Fibroblast of lung (primary cell): ENCODE measurements at regions not wholly inside any gene's neighbourhood (a gene's known extent, or its start where the extent isn't known, plus 50 kb on each side); places are given as distances from the start of the nearest gene placed in this dataset.
A peak's percentile ranks its signal among the peaks of the same experiment; 100 is the strongest.

ENCODE experiments used
- DNase-seq, 2 donors: peaks; one replicate each; pipeline versions ENCODE4 v3.0.0 to v3.0.0-alpha.2; 2010; ENCODE audit warnings: low read depth in 2 of 2
- H2AFZ ChIP-seq: 2 replicates; pipeline ENCODE4 v1.5.1; 2012; ENCODE audit warnings: low read length, control low read depth, inconsistent platforms
- H3K27ac ChIP-seq: 2 replicates; pipeline ENCODE4 v1.5.1; 2011; ENCODE audit warnings: low read length, control low read depth; ENCODE audit not compliant: insufficient read depth
- H3K27me3 ChIP-seq: 2 replicates; pipeline ENCODE4 v1.5.1; 2011; ENCODE audit warnings: mild to moderate bottlenecking, low read length; ENCODE audit not compliant: control insufficient read depth, insufficient read depth
- H3K36me3 ChIP-seq: 2 replicates; pipeline ENCODE4 v1.5.1; 2011; ENCODE audit warnings: low read length; ENCODE audit not compliant: control insufficient read depth, insufficient read depth
- H3K4me1 ChIP-seq: 2 replicates; pipeline ENCODE4 v1.5.1; 2011; ENCODE audit warnings: low read length; ENCODE audit not compliant: control insufficient read depth, insufficient read depth; ENCODE audit errors: extremely low read depth
- H3K4me2 ChIP-seq: 2 replicates; pipeline ENCODE4 v1.5.1; 2011; ENCODE audit warnings: low read length, control low read depth; ENCODE audit not compliant: insufficient read depth; ENCODE audit errors: extremely low read depth
- H3K4me3 ChIP-seq, 4 experiments: fragments of 200-600 bp in 1 of 4; sonication (generic) in 1 of 4; replicated peaks in 1 of 4; 2 replicates each; pipeline ENCODE4 v1.5.1; 2011 to 2016; ENCODE audit warnings: low read length in 4 of 4, low read depth in 3 of 4, mild to moderate bottlenecking in 3 of 4, control low read depth in 2 of 4, inconsistent platforms in 1 of 4, mixed read lengths in 1 of 4; ENCODE audit not compliant: insufficient read depth in 1 of 4; ENCODE audit errors: control extremely low read depth in 1 of 4
- H3K79me2 ChIP-seq: 2 replicates; pipeline ENCODE4 v1.5.1; 2012; ENCODE audit warnings: mild to moderate bottlenecking, low read length, inconsistent platforms; ENCODE audit not compliant: control insufficient read depth, insufficient read depth
- H3K9ac ChIP-seq: 2 replicates; pipeline ENCODE4 v1.5.1; 2011; ENCODE audit warnings: mild to moderate bottlenecking, low read length, control low read depth; ENCODE audit not compliant: insufficient read depth
- H3K9me3 ChIP-seq: 2 replicates; pipeline ENCODE4 v1.5.1; 2012; ENCODE audit warnings: low read depth, low read length; ENCODE audit not compliant: control insufficient read depth, insufficient read depth
- H4K20me1 ChIP-seq: 2 replicates; pipeline ENCODE4 v1.5.1; 2011; ENCODE audit warnings: low read length; ENCODE audit not compliant: control insufficient read depth, insufficient read depth; ENCODE audit errors: extremely low read depth
- CTCF ChIP-seq, 2 donors: IDR thresholded peaks in 1 of 2; conservative IDR thresholded peaks in 1 of 2; 1 replicate in 1 of 2; 2 replicates in 1 of 2; pipeline ENCODE4 v1.5.1; 2011 to 2012; ENCODE audit warnings: low read length in 2 of 2, control low read depth in 1 of 2, inconsistent platforms in 1 of 2, low read depth in 1 of 2, mild to moderate bottlenecking in 1 of 2
- EZH2 ChIP-seq: IDR thresholded peaks from 2 replicates; pipeline ENCODE4 v1.5.1; 2012; ENCODE audit warnings: low read length, control low read depth, mild to moderate bottlenecking; ENCODE audit errors: missing control alignments

GRCh38 chr2:220521551-220521950, 894.1 kb downstream of the SLC4A3 start:
- Histone ChIP-seq H4K20me1 (no peaks in the 10 kb centered on the region), H3K9me3 (no peaks in the 10 kb centered on the region), H3K4me2 (no peak overlapping the region), H3K27ac (no peak overlapping the region), H3K79me2 (no peaks in the 10 kb centered on the region), H3K36me3 (no peaks in the 10 kb centered on the region), H3K4me1 (no peaks in the 10 kb centered on the region), H3K4me3 (no peak overlapping the region), H2AFZ (no peak overlapping the region), H3K9ac (no peak overlapping the region), H3K27me3 (no peaks in the 10 kb centered on the region)
- no peak for DNase-seq
- no peak for TF ChIP-seq CTCF (conservative IDR thresholded peaks at IDR 0.05 in 1 of 2, IDR thresholded peaks at IDR 0.05 in 1 of 2; ENCODE audit: low read depth in 1 of 2, low read length in 2 of 2)
- TF ChIP-seq EZH2: no peak

GRCh38 chr2:220528180-220528675, 900.8 kb downstream of the SLC4A3 start:
- H3K4me3 ChIP-seq: no peak overlapping the region
- no peak overlapping the region for H3K4me2 ChIP-seq
- H2AFZ ChIP-seq: peak overlapping the region; percentile 14
- no peak overlapping the region for H3K27ac ChIP-seq
- peak; percentile 56 to 60 for DNase-seq
- no peaks in the 10 kb centered on the region for H3K27me3 ChIP-seq
- H3K9me3 ChIP-seq: no peaks in the 10 kb centered on the region
- H3K79me2 ChIP-seq: no peaks in the 10 kb centered on the region
- no peaks in the 10 kb centered on the region for H4K20me1 ChIP-seq
- H3K9ac ChIP-seq: no peak overlapping the region
- H3K36me3 ChIP-seq: no peaks in the 10 kb centered on the region
- peaks cover 5% of the 10 kb centered on the region for H3K4me1 ChIP-seq
- TF ChIP-seq CTCF (conservative IDR thresholded peaks at IDR 0.05 in 1 of 2, IDR thresholded peaks at IDR 0.05 in 1 of 2; ENCODE audit: low read depth in 1 of 2, low read length in 2 of 2) (no peak), EZH2 (no peak)

- H3K27ac ChIP-seq: no peak overlapping the region
- no peaks in the 10 kb centered on the region for H3K9me3 ChIP-seq
- no peaks in the 10 kb centered on the region for H3K27me3 ChIP-seq
- no peaks in the 10 kb centered on the region for H3K36me3 ChIP-seq
- no peak overlapping the region for H3K4me3 ChIP-seq
- no peaks in the 10 kb centered on the region for H4K20me1 ChIP-seq
- no peak for TF ChIP-seq CTCF (conservative IDR thresholded peaks at IDR 0.05 in 1 of 2, IDR thresholded peaks at IDR 0.05 in 1 of 2; ENCODE audit: low read depth in 1 of 2, low read length in 2 of 2)
- TF ChIP-seq EZH2: no peak
- no peaks in the 10 kb centered on the region for H3K79me2 ChIP-seq
- no peak overlapping the region for H2AFZ ChIP-seq
- H3K4me1 ChIP-seq: peaks cover 5% of the 10 kb centered on the region
- DNase-seq: no peak
- no peak overlapping the region for H3K4me2 ChIP-seq
- no peak overlapping the region for H3K9ac ChIP-seq
Observed at GRCh38 chr2:220531216-220531615, 903.8 kb downstream of the SLC4A3 start.
